Gastrocnemius medialis (tissue), 4 donors: ENCODE measurements at regions not wholly inside any gene's neighbourhood (a gene's known extent, or its start where the extent isn't known, plus 50 kb on each side); places are given as distances from the start of the nearest gene placed in this dataset.
"Not testable (repeated sequence)": the region's sequence is repeated elsewhere in the genome, so short reads cannot be mapped to it uniquely, and the experiment has no call there.

Experiments
- ATAC-seq, 2 donors: fragments of 150-250 bp; one replicate each; pipeline ENCODE4 v1.9.1; 2016
- DNase-seq, 2 donors: peaks; one replicate each; pipeline ENCODE4 v3.0.0-alpha.2; 2019
- H3K27ac ChIP-seq, 4 donors: fragments of 200-600 bp; sonication (generic); 1 replicate in 1 of 4; 2 replicates in 3 of 4; pipeline ENCODE4 v1.5.1; 2016 to 2018; ENCODE audit warnings: mild to moderate bottlenecking in 2 of 4, moderate library complexity in 1 of 4
- H3K27me3 ChIP-seq, 3 donors: fragments of 200-600 bp; sonication (generic) in 2 of 3; 1 replicate in 1 of 3; 2 replicates in 2 of 3; pipeline versions ENCODE4 v1.5.1 to v1.6.0; 2016 to 2019; ENCODE audit warnings: mild to moderate bottlenecking in 1 of 3, moderate library complexity in 1 of 3
- H3K36me3 ChIP-seq, 2 donors: fragments of 200-600 bp; sonication (generic) in 1 of 2; one replicate each; pipeline ENCODE4 v1.5.1; 2017 to 2018
- H3K4me1 ChIP-seq, 2 donors: fragments of 200-600 bp; sonication (generic) in 1 of 2; one replicate each; pipeline ENCODE4 v1.5.1; 2016 to 2017; ENCODE audit warnings: mild to moderate bottlenecking in 2 of 2
- H3K4me3 ChIP-seq, 4 donors: fragments of 200-600 bp; sonication (generic) in 3 of 4; 1 replicate in 1 of 4; 2 replicates in 3 of 4; pipeline ENCODE4 v1.5.1; 2016 to 2019; ENCODE audit warnings: mild to moderate bottlenecking in 2 of 4
- H3K9me3 ChIP-seq, 3 donors: fragments of 200-600 bp; sonication (generic) in 2 of 3; 1 replicate in 1 of 3; 2 replicates in 2 of 3; pipeline ENCODE4 v1.5.1; 2016 to 2019
- CTCF ChIP-seq, 5 experiments: fragments of 450-650 bp in 3 of 5; fragments of 200-600 bp in 2 of 5; sonication (generic) in 2 of 5; IDR thresholded peaks in 4 of 5; conservative IDR thresholded peaks in 1 of 5; 1 replicate in 4 of 5; 2 replicates in 1 of 5; pipeline ENCODE4 v1.5.1; 2016 to 2019; ENCODE audit warnings: antibody characterized with exemption in 5 of 5, mild to moderate bottlenecking in 3 of 5, moderate library complexity in 3 of 5
- POLR2A ChIP-seq, 2 donors: fragments of 450-650 bp; IDR thresholded peaks; one replicate each; pipeline ENCODE4 v1.6.1; 2017; ENCODE audit warnings: antibody characterized with exemption in 2 of 2, mild to moderate bottlenecking in 2 of 2, moderate library complexity in 2 of 2
- in situ Hi-C, 4 donors: fragments of 200-750 bp; cut with MboI; loops; one replicate each; pipeline versions ENCODE4 v1.15.0 to v1.8.0; 2017; ENCODE audit warnings: low sequenced_read_pairs in 4 of 4
- intact Hi-C: fragments of 100-400 bp; cut with DNase I; formaldehyde crosslinking; loops from one replicate; pipeline ENCODE4 v1.15.1; 2023; ENCODE audit warnings: low total_unique reads

DNA sequence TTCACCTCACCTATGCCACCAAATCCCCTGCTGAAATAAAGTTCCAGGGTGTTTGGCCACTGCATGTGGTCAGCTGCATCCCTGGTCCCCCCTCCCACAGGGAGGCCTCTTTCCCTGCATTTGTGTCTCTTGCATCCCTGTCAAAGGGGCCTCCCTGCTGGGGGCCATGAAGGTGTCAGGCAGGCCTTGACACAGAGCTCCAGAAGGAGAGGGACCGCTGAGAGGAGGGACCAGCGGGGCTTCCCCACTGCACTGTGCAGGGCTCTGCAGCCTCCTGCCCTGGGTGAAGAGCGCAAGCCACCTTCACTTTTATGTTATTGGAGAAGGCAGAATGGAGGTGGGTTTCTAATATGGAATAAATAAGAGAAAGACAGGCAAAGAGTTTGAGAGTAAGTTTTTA is 230.2 kb downstream of the ANKRD30B start:
- H3K9me3 ChIP-seq, result no peaks in the 10 kb centered on the region
- no peaks in the 10 kb centered on the region for H3K36me3 ChIP-seq
- in situ Hi-C loops, result no loop called here
- H3K4me1 ChIP-seq, result no peaks in the 10 kb centered on the region
- H3K4me3 ChIP-seq, result no peak overlapping the region
- DNase-seq, result no peak
- TF ChIP-seq POLR2A (IDR thresholded peaks at IDR 0.05), result no peak
- intact Hi-C loops, result no loop called here
- no peak for ATAC-seq
- H3K27ac ChIP-seq, result no peak overlapping the region
- H3K27me3 ChIP-seq, result peaks cover 0 to 4% (median 0%) of the 10 kb centered on the region in 3 donors

DNA sequence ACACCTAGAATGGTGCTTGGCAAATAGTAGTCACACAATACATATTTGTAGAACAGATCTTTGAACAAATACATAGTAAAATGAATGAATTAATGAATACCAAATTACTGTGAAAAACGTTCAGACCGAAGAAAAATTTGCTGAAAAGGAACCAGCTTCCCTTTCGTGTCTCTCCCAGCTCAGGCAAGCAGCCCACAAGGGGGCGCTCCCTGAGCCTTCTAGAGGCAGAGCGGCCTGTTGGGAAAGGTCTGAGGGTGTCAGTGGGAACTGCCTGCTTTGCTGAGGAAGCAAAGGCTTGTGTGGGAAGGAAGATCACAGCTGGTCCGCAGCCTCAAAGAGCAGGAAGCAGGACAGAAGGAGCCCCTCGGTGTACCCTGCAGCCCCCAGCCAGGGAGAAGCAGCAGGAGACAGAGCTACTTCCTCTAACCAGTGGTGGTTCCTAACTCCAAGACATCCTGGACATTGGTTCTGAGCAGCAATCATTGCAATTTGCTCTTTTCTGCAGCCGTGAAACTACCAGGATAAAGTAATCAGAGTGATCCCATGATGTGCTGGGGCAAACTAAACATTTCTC is 231.1 kb downstream of the ANKRD30B start:
- Histone ChIP-seq H3K9me3 (no peaks in the 10 kb centered on the region), H3K4me1 (no peaks in the 10 kb centered on the region), H3K4me3 (no peak overlapping the region), H3K36me3 (no peaks in the 10 kb centered on the region), H3K27me3 (peaks cover 0 to 4% (median 0%) of the 10 kb centered on the region in 3 donors), H3K27ac (no peak overlapping the region)
- in situ Hi-C loops, result no loop called here
- TF ChIP-seq POLR2A (IDR thresholded peaks at IDR 0.05) (no peak), CTCF (IDR thresholded peaks at IDR 0.05 in 4 of 5, conservative IDR thresholded peaks at IDR 0.05 in 1 of 5) (no peak)
- intact Hi-C loops, result no loop called here
- DNase-seq, result no peak
- no peak for ATAC-seq

GRCh38 chr18:14979875-14980274 is 231.9 kb downstream of the ANKRD30B start:
- H3K27me3 ChIP-seq, result peaks cover 0 to 4% (median 0%) of the 10 kb centered on the region in 3 donors
- intact Hi-C loops, result no loop called here
- ATAC-seq (no peak), DNase-seq (no peak)
- H3K4me1 ChIP-seq, result no peaks in the 10 kb centered on the region
- H3K4me3 ChIP-seq, result no peak overlapping the region
- in situ Hi-C loops, result no loop called here
- H3K27ac ChIP-seq, result no peak overlapping the region
- H3K9me3 ChIP-seq, result no peaks in the 10 kb centered on the region
- no peaks in the 10 kb centered on the region for H3K36me3 ChIP-seq
- TF ChIP-seq POLR2A (IDR thresholded peaks at IDR 0.05) (no peak), CTCF (IDR thresholded peaks at IDR 0.05 in 4 of 5, conservative IDR thresholded peaks at IDR 0.05 in 1 of 5) (no peak)

DNA sequence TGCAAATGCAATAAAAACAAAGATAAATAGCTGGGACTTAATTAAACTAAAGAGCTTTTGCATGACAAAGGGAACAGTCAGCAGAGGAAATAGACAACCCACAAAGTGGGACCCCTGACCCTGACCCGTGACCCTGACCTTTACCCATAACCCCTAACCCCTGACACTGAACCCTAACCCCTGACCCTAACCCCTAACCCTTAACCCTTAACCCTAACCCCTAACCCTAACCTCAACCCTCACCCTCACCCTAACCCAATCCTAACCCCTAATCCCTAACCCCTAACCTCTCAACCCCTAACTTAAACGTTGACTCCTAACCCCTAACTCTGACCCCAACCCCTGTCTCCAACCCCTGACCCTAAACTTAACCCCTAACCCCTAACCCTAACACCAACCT is 236.6 kb downstream of the ANKRD30B start:
- intact Hi-C loops, DNase-seq, ATAC-seq, H3K27ac ChIP-seq, H3K36me3 ChIP-seq, H3K4me3 ChIP-seq, H3K27me3 ChIP-seq, H3K9me3 ChIP-seq, H3K4me1 ChIP-seq, in situ Hi-C loops: not testable (repeated sequence)

- H3K36me3 ChIP-seq, in situ Hi-C loops, H3K4me3 ChIP-seq, DNase-seq, H3K4me1 ChIP-seq, intact Hi-C loops, H3K27me3 ChIP-seq, H3K27ac ChIP-seq, H3K9me3 ChIP-seq, ATAC-seq: not testable (repeated sequence)
These were observed 237.5 kb downstream of the ANKRD30B start for GRCh38 chr18:14985291-14986013.

DNA sequence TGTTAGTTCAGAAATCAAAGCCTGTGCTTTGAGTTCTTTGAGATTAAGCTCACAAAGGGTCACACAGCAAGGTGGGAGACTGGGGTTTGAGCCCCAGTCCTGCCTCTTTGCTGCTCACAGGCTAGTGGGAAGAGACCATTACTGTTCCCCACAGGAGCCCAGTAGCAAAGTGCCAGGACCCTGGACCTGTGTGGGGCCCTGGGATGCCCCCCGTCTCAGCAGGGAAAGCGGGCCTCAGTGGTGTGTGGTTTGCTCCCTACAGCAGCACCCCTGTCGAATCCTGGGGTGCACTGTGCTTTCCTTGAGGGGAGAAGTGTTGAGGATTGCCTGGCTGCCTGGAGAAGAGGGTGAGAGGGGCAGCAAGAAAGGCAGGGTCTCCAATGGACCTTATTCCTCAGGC is 239.4 kb downstream of the ANKRD30B start:
- H3K9me3 ChIP-seq, in situ Hi-C loops, DNase-seq: not testable (repeated sequence)

DNA sequence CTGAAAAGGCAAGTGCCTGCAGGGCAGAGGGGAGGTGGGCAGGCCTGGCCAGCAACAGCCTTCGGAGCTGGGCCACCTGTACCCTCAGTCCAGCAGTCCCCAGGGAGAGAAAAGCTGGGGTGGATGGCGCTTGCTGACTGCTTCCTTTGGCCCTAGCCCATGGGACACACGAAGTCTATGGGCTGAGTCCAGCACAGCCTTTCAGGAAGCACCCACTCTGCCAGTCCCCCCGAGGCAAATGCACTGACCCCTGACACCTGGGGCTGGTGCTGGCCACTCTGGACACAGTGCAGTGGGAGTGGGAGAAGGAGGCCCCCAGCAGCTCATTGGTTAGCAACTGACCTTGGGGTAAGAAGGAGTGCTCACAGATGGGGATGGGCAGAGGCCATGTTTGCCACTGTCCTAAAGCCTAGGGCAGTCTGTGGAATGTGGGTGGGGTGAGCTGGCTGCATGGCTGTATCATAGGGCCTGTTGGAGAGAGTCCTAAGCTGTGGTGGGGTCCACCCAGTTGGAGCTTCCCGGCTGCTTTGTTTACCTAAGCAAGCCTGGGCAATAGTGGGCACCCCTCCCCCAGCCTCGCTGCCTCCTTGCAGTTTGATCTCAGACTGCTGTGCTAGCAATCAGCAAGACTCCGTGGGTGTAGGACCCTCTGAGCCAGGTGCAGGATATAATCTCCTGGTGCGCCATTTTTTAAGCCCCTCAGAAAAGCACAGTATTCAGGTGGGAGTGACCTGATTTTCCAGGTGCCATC is 240.2 kb downstream of the ANKRD30B start:
- in situ Hi-C loops, H3K9me3 ChIP-seq, H3K27ac ChIP-seq, DNase-seq, ATAC-seq, H3K4me1 ChIP-seq, intact Hi-C loops, H3K4me3 ChIP-seq, H3K27me3 ChIP-seq, H3K36me3 ChIP-seq: not testable (repeated sequence)

More for the DNA sequence above, 239.4 kb downstream of the ANKRD30B start:
- H3K27ac ChIP-seq, H3K4me3 ChIP-seq, H3K36me3 ChIP-seq, H3K27me3 ChIP-seq, H3K4me1 ChIP-seq, intact Hi-C loops, ATAC-seq: not testable (repeated sequence)

GRCh38 chr18:14989569-14989968 is 241.6 kb downstream of the ANKRD30B start:
- H3K36me3 ChIP-seq, H3K27me3 ChIP-seq, ATAC-seq, H3K4me1 ChIP-seq, intact Hi-C loops, H3K27ac ChIP-seq, in situ Hi-C loops, H3K4me3 ChIP-seq, H3K9me3 ChIP-seq, DNase-seq: not testable (repeated sequence)

GRCh38 chr18:14991934-14992445 is 244.0 kb downstream of the ANKRD30B start:
- DNase-seq, H3K4me1 ChIP-seq, H3K27me3 ChIP-seq, in situ Hi-C loops, H3K27ac ChIP-seq, intact Hi-C loops, H3K36me3 ChIP-seq, H3K4me3 ChIP-seq, ATAC-seq, H3K9me3 ChIP-seq: not testable (repeated sequence)
